Left hindlimb (tissue), 1 donor: ENCODE measurements at regions not wholly inside any gene's neighbourhood (a gene's known extent, or its start where the extent isn't known, plus 50 kb on each side); places are given as distances from the start of the nearest gene placed in this dataset.
A peak's percentile ranks its signal among the peaks of the same experiment; 100 is the strongest.
"Not testable (repeated sequence)": the region's sequence is repeated elsewhere in the genome, so short reads cannot be mapped to it uniquely, and the experiment has no call there.

Source experiments
- DNase-seq: peaks from one replicate; pipeline ENCODE4 v3.0.0-alpha.2; 2018

DNA sequence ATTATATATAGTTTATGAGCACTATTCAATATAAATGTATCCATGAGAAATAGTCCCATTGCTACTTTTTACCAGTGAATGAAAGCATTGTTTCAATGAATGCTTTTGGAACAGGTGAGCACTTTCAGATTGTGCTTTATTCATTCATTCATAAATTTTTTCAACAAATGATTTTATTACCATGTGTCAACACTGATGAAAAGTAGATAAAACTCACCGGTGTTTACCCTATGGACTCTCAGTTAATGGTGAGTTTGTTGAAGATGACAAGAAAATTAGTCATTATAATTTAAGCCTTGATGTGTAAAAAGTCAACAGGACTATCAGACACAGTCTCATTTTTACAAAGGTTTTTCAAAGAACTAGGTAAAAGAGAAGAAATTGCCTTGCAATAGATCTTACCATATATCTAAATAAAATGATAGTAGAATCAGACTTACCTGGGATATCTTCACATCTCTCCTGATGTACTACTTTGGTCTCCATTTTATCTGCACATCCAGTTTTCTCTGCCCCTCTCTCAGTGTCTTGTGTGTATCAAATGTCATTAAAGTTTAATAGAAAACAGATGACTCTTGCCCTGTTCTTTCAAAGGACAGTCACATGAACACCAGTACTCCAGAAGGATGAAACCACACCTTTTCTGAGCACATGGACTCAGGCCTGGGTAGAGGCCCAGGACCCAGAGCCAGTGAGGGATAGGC lies 325.3 kb upstream of the RND3 start:
- no peak for DNase-seq

DNA sequence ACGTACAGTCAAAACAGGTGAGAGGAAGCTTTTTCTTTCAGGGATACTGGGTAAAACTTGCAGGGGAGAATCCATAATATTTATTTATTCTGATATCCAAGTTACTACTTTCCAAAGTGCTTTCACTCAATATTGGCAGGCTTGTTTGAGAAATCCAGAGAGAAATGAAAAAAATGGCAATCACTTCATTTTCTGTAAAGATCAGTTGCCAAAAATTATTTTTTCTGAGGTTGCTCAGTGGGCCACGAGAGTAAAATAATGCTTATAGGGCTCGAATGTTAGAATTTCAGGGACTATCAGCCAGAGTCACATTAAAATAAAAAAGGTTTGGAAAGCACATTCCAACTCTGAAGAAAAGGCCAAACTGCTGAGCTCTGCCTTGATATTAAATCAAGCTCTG lies 324.6 kb upstream of the RND3 start:
- no peak for DNase-seq

DNA sequence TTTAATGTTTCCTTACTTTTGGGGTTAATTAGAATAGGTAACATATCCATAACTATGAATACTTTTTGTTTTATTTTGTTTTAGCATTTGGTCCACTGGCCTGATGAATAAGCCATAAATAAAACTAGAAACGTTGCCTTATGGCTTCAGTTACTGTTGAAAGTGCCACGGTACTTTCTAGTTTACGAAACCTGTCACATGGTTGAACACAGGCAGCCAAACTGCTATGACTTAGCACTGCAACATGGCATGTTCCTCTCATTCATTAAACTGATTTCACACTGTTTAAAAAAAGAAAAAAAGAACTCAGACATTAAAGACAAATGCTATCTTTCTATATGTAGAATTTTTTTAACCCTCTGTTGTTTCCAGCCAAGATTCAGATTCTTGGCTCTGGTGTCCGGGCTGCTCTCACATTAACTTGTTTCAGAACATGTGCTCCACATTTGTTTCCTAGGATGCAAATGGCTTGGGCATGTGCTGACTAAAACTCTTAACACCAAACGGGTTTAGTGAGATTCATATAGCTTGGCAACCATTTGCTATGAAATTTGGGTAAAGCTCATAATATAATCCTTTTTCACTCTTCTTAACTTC lies 323.9 kb upstream of the RND3 start:
- peak; percentile 49 for DNase-seq

DNA sequence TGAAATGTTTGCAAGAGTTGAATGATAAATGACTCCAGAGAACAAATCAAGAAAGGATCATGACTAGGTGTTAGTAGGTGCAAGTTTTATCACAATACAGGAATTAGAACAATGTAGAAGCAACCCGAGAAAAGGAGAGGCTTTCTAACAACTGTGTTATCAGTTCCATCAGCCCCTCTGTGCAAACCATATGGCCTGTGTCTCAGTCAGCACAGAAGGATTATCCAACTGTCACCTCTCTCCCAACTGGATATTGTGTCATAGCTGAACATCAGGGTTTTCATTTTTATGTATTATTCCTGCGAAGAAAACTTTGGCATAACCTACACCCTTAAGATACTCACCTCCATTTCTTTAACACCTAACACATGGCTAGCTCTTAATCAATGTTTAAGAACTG lies 321.6 kb upstream of the RND3 start:
- DNase-seq, result no peak

DNA sequence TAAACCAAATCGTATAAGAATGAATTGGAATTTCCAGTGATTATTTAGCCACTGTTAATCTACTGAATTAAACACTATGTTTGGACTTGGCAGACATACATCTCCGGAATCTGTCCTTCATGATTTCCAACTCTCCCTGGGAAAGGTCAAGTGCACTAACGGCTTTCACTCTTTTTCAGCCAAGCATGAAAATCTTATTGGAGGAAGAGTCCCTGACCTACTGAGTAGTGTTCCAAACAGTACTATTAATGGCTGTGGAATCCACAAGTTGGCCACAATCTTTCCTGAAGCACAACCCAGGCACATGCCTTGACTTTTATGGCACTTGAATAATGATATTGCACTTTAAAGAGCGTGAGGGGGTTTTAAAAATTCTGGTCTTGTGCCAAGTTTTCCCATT lies 318.9 kb upstream of the RND3 start:
- no peak for DNase-seq

DNA sequence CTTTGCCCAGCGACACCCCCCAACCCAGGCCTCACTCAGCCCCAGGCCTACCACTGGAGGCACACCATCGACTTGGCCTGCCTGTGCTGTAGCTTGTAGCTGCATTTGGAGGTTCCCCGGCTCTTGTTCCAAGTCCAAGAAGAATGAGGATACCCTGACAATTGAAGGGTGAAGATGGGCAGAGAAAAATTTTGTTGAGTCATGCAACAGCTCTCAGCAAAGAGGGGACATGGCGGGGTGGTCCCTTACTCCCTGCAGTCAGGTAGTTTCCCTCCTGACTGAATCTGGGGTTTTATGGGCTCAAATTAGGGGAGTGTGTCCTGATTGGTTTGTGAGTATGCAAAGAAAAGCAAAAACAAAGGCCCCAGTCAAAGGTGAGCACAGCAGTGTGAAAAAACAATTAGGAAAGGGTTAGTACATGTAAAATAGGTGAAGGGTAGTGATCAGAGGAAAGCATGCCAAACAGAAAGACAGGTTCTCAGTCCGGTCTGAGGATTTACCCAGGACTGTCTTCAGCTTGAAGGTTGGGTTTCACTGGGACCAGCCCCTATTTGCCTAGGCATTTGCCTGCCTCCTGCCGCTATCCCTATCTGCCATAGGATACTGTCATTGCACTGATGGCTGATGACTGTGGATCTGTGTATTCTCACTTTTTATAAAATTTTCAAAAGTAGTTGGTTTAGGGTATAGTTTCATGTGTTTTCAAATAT lies 316.4 kb upstream of the RND3 start:
- DNase-seq, result no peak

DNA sequence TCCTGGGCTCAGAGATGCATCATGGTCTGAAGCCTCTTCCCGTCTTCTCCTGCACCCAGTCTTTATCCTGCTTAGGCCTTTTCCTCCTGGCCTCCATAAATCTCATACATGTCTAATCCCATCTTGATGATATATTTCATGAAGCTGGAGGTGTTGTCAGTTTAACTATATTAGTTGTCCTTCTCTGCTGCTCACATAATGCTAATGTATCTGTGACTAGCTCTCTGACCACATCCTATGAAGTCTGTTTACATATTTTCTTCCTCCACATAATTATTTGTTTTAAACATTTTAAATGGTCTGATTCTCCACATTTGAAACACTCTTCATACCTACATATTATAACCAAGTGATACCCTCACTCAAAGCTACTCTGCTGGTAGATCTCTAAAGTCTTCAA lies 315.2 kb upstream of the RND3 start:
- DNase-seq, result no peak

DNA sequence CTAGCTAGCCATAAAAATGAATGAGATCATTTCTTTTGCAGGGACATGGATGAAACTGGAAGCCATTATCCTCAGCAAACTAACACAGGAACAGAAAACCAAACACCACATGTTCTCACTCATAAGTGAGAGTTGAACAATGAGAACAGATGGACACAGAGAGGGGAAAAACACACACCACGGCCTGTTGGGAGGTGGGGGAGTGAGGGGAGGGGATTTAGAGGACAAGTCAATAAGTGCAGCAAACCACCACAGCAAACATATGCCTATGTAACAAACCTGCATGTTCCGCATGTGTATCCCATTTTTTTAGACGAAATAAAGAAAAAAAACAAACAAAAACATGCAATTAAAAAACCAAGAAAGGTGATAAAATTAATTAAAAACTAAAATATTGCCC lies 308.8 kb upstream of the RND3 start:
- not testable (repeated sequence) for DNase-seq

DNA sequence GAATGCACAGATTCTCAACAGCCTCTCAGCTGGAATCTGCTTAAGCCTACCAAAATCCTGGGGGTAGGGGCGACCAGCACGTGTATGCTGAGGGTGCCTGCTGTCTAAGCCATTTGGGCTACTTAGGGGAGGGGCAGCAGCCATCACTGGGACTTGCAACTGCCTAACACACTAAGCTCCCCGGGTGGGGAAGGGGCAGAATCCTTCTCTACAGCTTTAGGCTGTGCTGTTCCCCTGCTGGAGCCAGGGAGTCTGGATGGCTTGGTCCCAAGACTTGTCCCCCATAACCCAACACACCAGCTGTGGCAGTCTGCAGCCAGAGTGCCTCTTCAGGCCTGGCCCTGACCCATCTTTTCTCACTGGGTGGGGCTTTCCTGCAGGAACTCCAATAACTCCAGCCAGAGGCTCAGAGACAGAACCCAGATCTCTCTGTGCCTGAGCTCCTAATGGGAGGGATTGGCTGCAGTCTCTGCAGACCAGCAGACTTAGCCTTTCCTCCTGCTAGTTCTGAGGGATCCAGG lies 305.4 kb upstream of the RND3 start:
- no peak for DNase-seq

DNA sequence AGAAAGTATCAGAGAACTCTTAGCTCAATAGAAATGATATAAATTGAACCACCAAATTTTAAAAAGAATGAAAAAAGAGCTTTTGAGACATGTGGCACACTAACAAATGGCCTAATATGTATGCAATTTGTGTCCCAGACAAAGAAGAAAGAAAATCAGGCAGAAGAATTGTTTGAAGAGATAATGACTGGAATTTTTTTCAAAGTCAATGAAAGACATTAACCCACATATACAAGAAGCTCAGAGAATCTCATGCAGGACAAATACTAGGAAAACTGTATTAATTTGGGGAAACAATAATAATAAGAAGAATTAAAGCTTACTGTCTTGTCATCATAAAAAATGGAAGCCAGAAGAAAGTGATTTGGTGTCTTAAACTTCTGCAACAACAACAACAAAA lies 304.1 kb upstream of the RND3 start:
- no peak for DNase-seq

DNA sequence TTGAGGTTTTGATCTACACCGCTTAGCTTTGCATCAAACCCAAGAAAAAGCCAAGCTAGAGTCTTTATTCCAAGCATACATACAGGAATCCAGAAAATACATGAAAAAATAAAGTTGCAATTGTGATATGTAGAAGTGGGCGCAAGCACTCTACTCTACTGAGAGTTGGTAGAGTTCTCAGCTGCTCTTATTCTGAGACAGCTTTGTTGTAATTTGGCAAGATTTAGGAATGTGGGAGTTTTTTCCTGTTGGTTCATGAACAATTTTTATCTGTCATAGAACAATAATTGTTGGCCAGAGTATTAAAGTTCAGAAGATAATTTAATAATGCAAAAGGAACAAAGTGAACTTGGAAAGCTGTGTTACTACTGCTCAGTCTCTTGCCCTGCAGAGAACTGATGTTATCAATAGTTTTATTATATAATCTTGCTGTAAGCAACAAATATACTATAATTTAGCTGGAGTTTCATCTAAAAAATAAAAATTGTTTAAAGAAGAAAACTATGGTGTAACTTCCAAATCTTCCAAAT lies 302.0 kb upstream of the RND3 start:
- no peak for DNase-seq

DNA sequence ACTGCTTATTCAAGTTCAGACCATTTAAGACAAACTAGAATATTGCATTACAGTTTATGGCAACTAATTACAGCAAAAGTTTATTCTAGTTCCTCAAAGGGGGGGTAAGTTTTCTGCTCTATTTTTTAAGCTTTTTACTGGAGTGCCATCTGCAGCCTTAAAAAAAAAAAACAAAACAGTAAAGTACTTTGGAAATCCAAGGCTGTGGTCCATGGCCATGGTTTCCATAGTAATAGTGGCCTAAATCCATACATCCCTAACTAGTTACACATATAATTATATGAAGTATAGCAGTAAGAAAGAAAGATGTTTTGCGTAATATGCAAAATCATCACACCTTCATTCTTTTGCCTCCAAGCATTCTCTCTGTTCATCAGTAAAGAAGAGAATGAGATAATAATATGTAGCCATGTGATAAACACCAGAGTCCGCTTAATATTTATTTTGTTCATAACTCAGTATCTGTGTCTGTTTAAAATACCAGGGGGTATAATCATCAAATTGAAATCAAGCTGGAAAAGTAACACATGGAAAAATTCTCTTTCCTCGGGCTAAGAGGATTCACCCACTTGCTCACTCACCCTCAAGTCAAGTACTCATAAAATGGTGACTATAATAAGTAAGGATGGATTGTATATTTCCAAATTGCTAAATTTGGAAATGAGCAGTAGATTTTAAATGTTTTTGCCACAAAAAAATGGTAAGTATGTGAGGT lies 301.1 kb upstream of the RND3 start:
- DNase-seq, result no peak

DNA sequence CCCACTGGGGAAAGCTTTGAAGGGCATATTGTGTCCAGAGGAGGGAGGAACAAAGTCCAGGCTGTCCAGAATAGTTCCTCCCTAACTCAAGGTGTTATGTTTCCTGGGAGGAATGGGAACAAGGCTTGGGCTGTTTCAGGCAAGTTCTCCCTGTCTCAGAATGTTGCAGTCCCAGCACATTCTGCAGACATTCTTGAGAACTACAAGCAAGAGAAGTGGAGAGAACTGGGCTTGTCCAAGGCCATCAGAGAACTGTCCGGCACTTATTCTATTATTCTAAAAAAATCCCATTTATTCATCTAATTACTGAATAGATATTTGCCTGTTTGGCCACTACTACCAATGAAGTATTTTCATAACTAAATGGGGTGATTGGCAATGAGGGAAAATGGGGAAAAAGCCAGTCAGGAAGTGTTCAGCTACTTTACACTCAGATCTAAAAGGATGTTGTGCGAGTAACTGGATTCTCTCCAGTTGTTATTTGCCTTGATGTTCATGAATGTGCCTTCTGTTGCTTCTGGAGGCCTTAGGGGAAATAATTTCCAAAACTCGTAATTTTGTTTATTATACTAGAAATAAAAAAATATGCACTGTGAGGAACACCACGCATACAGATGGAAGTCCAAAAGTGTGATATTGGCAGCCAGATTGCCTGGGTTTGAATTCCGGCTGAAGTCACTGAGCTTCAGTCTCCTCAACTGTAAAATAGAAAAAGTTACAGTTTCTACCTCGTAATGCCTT lies 300.1 kb upstream of the RND3 start:
- DNase-seq, result no peak

DNA sequence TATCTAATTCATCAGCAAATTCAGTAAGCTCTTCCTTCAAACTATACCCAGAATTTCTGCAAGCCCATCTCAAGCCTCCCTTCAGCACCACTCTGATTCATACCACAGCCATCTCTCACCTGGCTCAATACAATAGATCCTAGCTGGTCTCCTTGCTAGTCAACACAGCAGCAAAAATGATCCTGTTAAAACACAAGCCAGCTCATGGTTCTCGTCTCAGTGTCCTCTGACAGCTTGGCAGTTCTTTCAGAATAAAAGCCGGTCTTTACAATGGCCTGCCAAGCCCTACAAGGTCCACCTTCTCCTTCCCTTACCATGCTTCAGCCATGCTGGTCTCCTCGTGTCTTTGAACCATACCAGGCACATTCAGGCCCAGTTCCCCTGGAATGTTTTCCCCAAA lies 296.9 kb upstream of the RND3 start:
- DNase-seq, result no peak

DNA sequence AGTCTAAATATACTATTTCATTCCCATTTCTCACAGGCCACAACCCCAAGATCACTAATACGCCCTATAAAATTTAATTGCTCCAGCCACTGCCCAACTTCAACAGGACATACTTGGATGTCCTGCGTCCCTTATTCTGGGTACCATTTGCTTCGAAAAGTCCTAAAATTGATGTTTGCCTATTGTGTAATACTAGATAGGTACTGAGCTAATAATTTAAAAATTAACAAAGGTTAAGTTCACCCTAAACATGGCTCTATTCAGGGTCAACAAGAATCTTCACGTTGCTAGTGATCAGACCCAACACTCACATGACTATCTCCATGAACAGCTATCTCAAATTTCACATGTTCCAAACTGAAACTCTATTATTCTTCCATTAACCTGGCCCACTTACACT lies 296.4 kb upstream of the RND3 start:
- DNase-seq, result no peak

DNA sequence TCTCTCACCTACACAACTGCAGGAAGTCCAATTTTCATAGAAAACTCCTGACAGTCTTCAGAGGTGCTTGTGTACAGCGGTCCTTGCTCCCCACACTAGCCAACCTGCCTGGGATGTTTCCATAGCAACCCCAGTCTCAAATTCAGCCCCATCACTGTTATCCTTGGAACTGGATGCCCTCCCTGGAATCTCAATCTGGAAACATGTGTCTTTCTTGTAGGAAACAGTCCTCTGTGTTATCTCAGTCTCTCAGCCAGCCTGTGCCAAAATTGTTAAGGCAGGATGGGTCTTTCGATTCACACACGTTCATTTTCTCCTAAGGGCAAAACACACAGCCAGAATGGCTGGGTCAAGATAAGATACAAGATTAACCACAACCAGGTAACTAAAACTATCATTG lies 295.5 kb upstream of the RND3 start:
- DNase-seq, result no peak

DNA sequence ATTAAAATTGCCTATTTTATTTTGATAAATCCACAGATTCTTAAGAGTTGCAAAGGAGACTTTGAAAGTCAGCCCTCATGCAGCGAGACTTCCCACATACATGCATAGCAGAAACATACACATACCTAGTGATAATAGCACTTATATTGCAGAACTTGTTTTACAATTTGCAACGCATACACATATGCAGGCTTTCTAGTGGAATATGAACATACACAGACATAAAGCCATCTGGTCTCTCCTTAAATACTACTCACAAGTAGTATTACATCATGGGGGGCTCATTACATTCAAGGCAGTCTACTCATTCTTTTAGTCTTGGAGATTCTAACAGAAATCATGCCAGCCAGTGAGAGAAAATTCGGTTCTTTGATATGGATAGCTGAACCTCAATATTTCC lies 295.1 kb upstream of the RND3 start:
- DNase-seq, result no peak

DNA sequence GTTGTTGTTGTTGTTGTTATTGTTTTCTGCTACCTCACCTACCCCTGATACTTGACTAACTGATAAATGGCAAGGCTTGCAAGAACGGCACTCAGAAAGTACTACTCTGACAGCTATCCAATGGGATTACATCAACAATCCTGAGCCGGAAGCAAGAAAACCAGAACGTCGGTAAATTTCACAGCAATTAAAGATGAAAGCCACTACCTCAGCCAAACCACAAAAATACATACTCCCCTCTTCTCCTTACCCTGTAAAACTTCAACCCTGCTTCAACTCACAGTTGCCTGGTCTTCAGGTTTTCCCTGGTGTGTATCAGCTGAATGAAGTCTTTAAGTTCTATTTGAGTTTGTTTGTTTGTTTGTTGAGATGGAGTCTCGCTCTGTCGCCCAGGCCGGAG lies 293.7 kb upstream of the RND3 start:
- DNase-seq, result no peak

DNA sequence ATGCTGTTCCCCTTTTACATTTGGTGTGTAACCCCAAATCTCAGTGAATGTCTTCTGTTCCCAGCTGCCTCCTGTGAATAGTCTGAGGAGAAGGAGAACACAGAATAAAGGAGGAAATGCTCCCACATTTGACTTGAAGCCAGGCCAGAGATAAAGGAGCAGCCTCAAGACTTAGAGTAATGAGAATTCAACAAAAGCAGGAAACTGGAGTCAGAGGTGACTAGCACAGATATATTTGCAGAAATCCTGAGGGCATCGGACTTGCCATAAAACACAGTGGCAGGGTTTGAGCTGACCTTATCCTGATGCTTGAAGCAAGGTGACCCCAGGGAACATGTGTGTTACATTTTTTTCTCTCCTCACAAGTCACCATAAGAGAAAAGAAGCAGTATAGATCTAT lies 291.4 kb upstream of the RND3 start:
- DNase-seq, result no peak

DNA sequence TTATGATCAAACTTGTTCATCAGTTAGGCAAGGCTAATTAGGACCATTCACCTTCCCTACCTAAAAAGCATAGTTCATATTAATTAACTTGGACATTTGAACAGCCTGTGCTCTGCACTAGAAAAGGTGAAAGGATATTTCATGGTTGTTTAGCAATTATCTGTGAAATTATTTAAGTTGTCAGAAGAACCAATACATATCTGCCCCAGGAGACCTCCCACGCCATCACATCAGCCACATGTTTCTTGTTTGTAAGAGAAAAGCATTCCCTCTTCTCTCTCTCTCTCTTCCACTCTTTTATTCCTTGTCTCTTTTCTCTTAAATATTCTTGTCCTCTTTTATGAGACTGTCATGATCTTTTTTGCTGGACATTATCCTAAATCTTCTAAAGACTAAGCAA lies 282.0 kb upstream of the RND3 start:
- no peak for DNase-seq

DNA sequence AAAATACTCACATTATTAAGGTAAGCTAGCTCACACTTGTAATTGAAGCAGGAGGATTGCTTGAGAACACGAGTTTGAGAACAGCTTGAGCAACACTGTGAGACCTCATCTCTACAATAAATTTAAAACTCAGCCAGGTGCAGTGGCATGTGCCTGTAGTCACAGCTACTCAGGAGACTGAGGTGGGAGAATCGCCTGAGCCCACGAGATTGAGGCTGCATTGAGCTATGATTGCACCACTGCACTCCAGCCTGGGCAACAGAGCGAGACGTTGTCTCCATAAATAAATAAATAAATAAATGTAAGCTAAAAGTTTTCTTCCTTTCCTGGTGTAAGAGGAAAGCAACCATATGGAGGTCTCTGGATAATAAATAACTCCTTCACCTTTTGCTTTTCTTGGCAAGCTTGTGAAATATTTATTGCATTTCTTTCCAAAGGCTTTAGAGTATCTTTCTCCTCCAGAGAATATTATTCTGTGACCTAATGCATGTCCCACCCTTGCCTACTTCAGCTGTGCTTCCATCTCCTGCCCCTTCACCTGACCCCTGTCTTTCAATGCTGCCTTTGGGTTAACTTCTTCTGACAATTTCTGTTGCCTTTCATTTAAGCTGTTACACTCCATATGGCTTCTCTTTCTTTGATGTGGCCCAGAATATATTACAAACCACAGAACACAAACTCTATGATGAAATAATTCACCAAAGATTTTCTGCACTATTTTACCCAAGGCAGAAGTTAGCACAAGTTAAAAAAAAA lies 280.7 kb upstream of the RND3 start:
- no peak for DNase-seq

DNA sequence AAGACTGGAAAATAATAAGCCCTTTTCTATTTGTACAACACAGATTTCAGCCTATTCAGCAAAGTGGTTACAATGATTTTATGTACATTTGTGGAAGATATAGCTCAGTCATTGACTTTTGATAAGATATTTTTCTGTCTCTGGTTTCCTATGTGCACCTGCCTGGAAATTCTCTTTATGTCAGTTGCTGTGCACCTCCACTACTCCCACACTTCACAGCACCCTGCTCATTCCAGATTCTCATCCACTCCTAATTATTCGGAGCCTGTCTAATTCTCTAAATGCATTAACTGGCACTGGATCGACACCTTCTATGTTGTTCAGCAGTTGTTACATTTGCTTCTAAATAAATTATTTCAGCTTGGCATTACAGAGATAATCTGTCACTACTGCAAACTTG lies 275.1 kb upstream of the RND3 start:
- no peak for DNase-seq
